ENCODE measurements at regions not wholly inside any gene's neighbourhood (a gene's known extent, or its start where the extent isn't known, plus 50 kb on each side); places are given as distances from the start of the nearest gene placed in this dataset.

- H3K4me1 Mint-ChIP-seq (ENCODE audit: low read depth) = no peaks in the 10 kb centered on the region
- H3K4me3 ChIP-seq (ENCODE audit: low read length) = no peak overlapping the region
- DNase-seq (no peak), ATAC-seq (ENCODE audit: poor library complexity) (no peak)
- no peak overlapping the region for H3K27ac ChIP-seq (ENCODE audit: low read depth in 1 of 2, low read length in 2 of 2)
- no peaks in the 10 kb centered on the region for H3K9me3 Mint-ChIP-seq
- H3K4me3 Mint-ChIP-seq = no peak overlapping the region
- H3K27me3 Mint-ChIP-seq = no peaks in the 10 kb centered on the region
- POLR2A ChIA-PET = no interaction called here
- peaks cover 0 to 15% of the 10 kb centered on the region in 2 experiments for H3K9me3 ChIP-seq (ENCODE audit: control insufficient read depth in 1 of 2, insufficient read depth in 1 of 2, low read length in 2 of 2)
- no peaks in the 10 kb centered on the region for H3K36me3 Mint-ChIP-seq (ENCODE audit: low read depth)
- no peak for TF ChIP-seq CTCF (IDR thresholded peaks at IDR 0.05)
- no peaks in the 10 kb centered on the region for H3K4me1 ChIP-seq (ENCODE audit: insufficient read depth, low read length)
- no peak overlapping the region for H3K27ac Mint-ChIP-seq
- intact Hi-C loops (cut with DNase I, micrococcal nuclease) = no loop called here
- no peaks in the 10 kb centered on the region for H3K27me3 ChIP-seq (ENCODE audit: control insufficient read depth in 1 of 2, insufficient read depth in 2 of 2, low read length in 2 of 2)
- H3K36me3 ChIP-seq (ENCODE audit: insufficient read depth, low read length) = no peaks in the 10 kb centered on the region
- CTCF ChIA-PET = no interaction called here
Observed at GRCh38 chr2:15805206-15805605, 135.1 kb upstream of the MYCN start.

GRCh38 chr2:15805772-15806171 lies 134.6 kb upstream of the MYCN start:
- H3K27ac ChIP-seq (ENCODE audit: low read depth in 1 of 2, low read length in 2 of 2) = no peak overlapping the region
- no peaks in the 10 kb centered on the region for H3K4me1 ChIP-seq (ENCODE audit: insufficient read depth, low read length)
- ChIA-PET CTCF (no interaction called here), POLR2A (no interaction called here)
- DNase-seq = no peak
- H3K27ac Mint-ChIP-seq = no peak overlapping the region
- peaks cover 0 to 14% of the 10 kb centered on the region in 2 experiments for H3K9me3 ChIP-seq (ENCODE audit: control insufficient read depth in 1 of 2, insufficient read depth in 1 of 2, low read length in 2 of 2)
- no peaks in the 10 kb centered on the region for H3K36me3 Mint-ChIP-seq (ENCODE audit: low read depth)
- no peaks in the 10 kb centered on the region for H3K4me1 Mint-ChIP-seq (ENCODE audit: low read depth)
- H3K4me3 Mint-ChIP-seq = no peak overlapping the region
- TF ChIP-seq CTCF (IDR thresholded peaks at IDR 0.05) = no peak
- H3K27me3 ChIP-seq (ENCODE audit: control insufficient read depth in 1 of 2, insufficient read depth in 2 of 2, low read length in 2 of 2) = peaks cover 0 to 2% of the 10 kb centered on the region in 2 experiments
- H3K4me3 ChIP-seq (ENCODE audit: low read length) = no peak overlapping the region
- intact Hi-C loops (cut with DNase I, micrococcal nuclease) = no loop called here
- no peaks in the 10 kb centered on the region for H3K27me3 Mint-ChIP-seq
- H3K36me3 ChIP-seq (ENCODE audit: insufficient read depth, low read length) = no peaks in the 10 kb centered on the region
- no peak for ATAC-seq (ENCODE audit: poor library complexity)
- no peaks in the 10 kb centered on the region for H3K9me3 Mint-ChIP-seq

- H3K4me1 ChIP-seq (ENCODE audit: insufficient read depth, low read length) = no peaks in the 10 kb centered on the region
Observed at GRCh38 chr2:15806801-15807417, 133.4 kb upstream of the MYCN start.

More at GRCh38 chr2:15806801-15807417, 133.4 kb upstream of the MYCN start:
- no peak overlapping the region for H3K4me3 ChIP-seq (ENCODE audit: low read length)
- H3K9me3 ChIP-seq (ENCODE audit: control insufficient read depth in 1 of 2, insufficient read depth in 1 of 2, low read length in 2 of 2) = peaks cover 0 to 6% of the 10 kb centered on the region in 2 experiments
- H3K27ac ChIP-seq (ENCODE audit: low read depth in 1 of 2, low read length in 2 of 2) = no peak overlapping the region
- ChIA-PET CTCF (no interaction called here), POLR2A (no interaction called here)
- H3K36me3 Mint-ChIP-seq (ENCODE audit: low read depth) = no peaks in the 10 kb centered on the region
- H3K36me3 ChIP-seq (ENCODE audit: insufficient read depth, low read length) = no peaks in the 10 kb centered on the region
- H3K27me3 ChIP-seq (ENCODE audit: control insufficient read depth in 1 of 2, insufficient read depth in 2 of 2, low read length in 2 of 2) = peaks cover 0 to 3% of the 10 kb centered on the region in 2 experiments
- no peaks in the 10 kb centered on the region for H3K27me3 Mint-ChIP-seq
- no peak overlapping the region for H3K27ac Mint-ChIP-seq
- DNase-seq (no peak), ATAC-seq (ENCODE audit: poor library complexity) (no peak)
- H3K4me1 Mint-ChIP-seq (ENCODE audit: low read depth) = no peaks in the 10 kb centered on the region
- H3K4me3 Mint-ChIP-seq = no peak overlapping the region
- no peaks in the 10 kb centered on the region for H3K9me3 Mint-ChIP-seq
- TF ChIP-seq CTCF (IDR thresholded peaks at IDR 0.05) = no peak
- intact Hi-C loops (cut with DNase I, micrococcal nuclease) = no loop called here
